GM21367 (cell line): ENCODE measurements at regions not wholly inside any gene's neighbourhood (a gene's known extent, or its start where the extent isn't known, plus 50 kb on each side); places are given as distances from the start of the nearest gene placed in this dataset.
A peak's percentile ranks its signal among the peaks of the same experiment; 100 is the strongest.
"Not testable (repeated sequence)": the region's sequence is repeated elsewhere in the genome, so short reads cannot be mapped to it uniquely, and the experiment has no call there.

Source experiments
- ATAC-seq: cut with Tn5 transposase; IDR thresholded peaks from one replicate; pipeline ENCODE4 v1.9.1; 2021; ENCODE audit not compliant: unreplicated experiment

GRCh38 chr4:14155803-14156202, 528.3 kb upstream of the BOD1L1 start:
- ATAC-seq, result no peak

DNA sequence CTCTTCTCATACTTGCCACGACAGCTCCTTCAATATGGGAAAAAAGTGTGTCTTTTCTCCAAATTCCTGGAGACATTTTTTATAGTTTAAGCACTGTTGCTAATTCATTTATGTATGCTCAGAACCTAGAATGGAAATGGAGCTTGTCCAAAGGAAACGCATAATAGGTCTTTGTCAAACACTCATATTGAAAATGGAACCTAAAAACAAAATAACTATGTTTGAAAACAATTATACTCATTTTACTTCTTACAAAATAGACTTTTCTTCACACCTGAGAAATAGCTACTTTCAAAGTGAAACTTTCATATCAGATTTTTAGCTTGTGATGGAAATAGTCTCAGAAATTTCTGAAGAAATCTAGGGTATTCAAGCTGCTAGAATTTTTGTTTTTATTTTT, 529.7 kb upstream of the BOD1L1 start:
- peak; percentile 44 for ATAC-seq

- peak; percentile 99 for ATAC-seq
Observed at GRCh38 chr4:14165222-14165920, 537.8 kb upstream of the BOD1L1 start.

DNA sequence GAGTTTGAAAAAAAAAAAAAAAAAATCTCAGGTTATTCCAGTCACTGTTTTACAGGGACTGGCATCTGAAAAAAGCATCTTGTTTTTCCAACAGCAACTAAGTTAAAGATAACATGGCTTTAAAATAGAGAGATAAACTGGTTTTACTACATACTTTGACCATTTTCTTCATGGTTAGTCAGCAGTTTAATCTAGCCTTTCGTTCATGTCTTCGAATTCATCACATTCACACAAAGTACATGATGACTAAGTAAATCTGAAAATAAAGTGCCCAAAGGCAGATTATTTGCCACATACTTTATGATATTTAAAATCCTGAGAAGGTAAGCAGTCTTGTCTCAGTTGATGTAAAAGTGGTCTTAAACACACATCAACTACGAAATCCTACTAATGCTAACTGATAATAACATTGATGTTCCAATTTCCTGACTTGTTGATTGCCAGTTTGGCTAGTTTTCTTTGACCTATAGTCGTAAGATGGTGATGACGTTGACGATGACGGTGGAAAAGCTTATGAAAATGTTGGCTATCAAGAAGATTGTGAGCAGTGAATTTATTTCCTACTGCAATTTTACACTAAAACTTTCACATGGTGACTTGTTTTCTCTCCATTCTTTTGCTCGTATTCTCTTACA, 540.5 kb upstream of the BOD1L1 start:
- no peak for ATAC-seq

DNA sequence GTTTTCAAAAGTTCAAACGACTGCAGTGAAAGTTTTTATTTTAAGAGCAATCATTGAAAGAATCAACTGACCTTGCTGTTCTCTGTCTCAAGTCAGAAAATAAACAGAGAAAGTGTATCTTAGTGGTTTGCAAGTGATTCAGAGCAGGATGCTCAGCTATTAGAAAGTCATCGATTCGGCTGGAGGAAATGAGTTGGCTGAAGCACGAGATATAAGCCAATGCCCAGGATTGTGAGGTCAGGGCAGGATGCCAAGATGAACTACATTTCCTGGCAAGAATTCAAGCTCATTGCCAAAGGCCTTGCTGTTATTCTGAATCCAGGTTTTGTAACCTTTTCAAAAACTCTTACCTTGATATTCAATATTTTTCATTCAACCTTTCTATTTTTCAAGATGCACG, 541.4 kb upstream of the BOD1L1 start:
- peak; percentile 54 for ATAC-seq

DNA sequence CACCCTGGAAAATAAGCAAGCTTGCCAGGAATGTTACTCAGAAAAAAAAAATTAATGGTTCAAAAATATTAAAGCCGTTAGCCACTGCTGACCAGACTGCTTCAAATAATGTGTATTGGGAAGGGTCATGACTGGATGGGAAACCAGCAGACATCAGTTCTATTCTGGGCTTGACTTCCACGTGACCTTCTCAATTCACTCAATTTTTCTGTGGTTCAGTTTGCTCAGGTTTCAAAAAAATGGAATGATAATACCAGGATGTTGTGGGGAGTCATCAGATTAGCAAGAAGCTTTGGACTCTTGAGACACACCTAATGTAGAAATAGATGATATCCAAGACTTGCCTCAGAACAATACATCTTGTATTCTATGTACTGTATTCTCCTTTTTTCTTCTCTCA, 541.9 kb upstream of the BOD1L1 start:
- ATAC-seq, result no peak

- ATAC-seq, result not testable (repeated sequence)
Observed at GRCh38 chr4:14169940-14170339, 542.4 kb upstream of the BOD1L1 start.

GRCh38 chr4:14176613-14177012, 549.1 kb upstream of the BOD1L1 start:
- no peak for ATAC-seq

- ATAC-seq, result peak; percentile 87
Observed at GRCh38 chr4:14177987-14178386, 550.5 kb upstream of the BOD1L1 start.

DNA sequence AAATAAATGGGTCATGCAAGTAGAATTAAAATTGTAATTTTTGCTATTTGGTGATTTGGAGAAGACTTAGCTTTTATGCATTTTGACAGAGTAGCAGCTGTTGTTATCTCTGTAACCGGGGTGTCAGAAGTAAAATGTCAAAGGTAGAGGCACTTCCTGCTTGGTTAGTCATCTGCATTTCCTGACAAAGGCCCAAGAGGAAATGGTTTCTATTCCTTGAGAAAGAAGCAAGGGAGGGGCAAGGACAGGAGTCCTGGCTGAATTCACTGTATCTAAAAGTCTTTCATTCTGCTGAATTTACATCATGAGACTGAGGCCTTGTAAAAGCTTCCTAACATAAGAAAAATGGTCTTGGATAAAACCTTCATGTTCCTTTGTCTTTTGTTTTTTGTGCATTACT, 550.9 kb upstream of the BOD1L1 start:
- peak; percentile 58 for ATAC-seq

DNA sequence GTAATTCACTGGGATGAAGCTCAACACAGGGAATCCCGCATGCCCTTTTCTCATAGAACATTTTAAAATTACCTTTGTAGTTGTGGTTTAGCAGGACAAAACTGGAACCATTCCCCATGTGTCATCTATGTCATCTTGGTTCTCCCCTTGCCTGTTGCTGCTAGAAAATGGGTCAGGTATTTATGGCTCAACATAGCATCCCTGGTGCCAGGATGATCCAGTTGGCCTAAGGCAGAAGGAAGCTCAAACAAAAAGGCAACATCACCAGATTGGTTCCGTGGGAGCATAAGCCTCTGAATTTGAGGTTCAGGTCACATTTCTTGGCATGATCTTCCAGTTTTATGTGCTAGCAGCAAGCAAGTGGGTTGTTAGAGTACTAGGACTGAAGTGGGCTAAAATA, 552.6 kb upstream of the BOD1L1 start:
- ATAC-seq, result no peak

GRCh38 chr4:14180983-14181601, 553.6 kb upstream of the BOD1L1 start:
- no peak for ATAC-seq

DNA sequence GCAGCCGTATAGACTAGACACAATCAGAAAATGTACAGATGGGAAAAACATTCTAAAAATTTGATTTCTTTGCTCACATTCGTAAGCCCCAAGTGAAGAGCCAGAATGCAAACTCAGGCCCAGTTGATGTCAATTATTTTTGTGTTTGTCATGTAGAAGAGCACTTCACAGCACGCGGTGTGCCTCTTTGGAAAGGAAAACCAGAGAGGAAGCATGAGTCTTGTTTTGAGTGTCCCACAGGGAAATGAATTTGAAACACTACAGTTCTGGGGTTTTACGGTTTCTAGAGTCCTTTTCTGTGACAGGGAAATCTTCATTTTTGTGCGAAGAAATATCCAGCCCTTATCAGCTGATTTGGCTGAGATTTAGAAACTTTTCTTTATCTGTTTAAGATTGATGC, 554.6 kb upstream of the BOD1L1 start:
- ATAC-seq, result no peak

- ATAC-seq, result no peak
Observed at GRCh38 chr4:14184265-14184664, 556.7 kb upstream of the BOD1L1 start.

DNA sequence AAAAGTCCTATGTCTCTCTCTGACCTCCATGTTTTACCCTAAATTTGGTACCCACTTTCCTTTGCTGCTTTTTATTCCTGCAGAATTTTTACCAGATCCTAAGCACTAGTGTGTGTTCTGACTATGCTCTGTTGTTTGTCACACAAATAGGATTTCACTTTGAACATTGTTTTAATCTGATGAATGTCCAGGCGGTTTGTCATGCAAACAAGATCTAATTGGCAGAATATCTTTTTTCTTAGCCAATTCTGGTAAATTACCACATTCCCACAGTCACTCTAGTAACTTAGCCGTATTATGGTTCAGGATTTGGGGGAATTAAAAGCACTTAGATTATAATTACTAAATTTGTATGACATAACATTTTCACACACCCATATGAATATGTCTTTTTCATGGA, 557.2 kb upstream of the BOD1L1 start:
- ATAC-seq, result no peak

GRCh38 chr4:14188214-14188613, 560.7 kb upstream of the BOD1L1 start:
- no peak for ATAC-seq

GRCh38 chr4:14193601-14194000, 566.1 kb upstream of the BOD1L1 start:
- ATAC-seq, result no peak

DNA sequence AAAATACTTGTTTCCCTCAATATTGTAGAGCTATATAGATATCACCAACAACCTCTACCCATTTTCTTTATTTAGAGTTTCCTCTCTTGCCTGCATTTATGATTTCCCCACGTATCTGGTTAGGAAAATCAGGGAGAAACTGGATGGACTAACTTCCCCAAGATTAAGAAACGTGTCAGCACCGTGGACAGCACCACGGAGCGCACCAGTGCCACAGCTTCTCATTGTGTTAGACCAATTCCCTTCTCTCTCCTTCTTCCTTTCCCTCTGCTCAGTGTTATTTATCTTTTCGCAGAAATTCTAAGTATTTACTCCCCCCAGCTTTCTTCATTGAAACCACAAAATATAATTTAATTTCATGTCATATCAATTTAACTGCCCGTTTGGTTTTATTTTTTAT, 568.6 kb upstream of the BOD1L1 start:
- ATAC-seq, result no peak

DNA sequence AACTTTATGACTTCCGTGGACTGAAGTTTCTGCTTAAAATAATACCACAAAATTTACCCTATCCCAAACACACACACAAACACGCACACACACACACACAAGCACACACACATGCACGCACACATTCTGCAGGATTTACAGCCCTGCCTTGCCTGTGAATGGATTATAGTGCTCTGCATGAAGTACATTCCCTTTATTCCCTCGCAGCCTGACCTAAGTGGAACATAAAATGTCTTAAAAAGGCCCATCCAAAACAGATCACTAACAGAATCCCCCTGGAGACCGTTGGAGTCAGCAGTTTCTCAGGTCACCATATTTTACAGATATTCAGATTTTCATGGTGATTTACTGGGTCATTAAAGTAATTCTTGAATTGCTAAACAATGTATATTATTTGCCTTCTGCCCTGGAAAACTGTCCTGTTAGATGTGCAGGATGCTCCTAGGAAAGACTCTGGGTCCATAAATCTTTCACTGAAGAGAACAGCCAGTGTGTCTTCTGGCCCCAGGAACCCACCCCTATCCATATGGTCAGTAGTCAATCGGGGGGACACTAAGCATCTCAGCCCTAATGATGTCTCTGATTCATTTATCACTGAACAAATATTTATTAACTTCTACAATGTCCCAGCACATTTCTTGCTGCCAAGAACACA, 587.7 kb upstream of the BOD1L1 start:
- ATAC-seq, result no peak

- ATAC-seq, result no peak
Observed at GRCh38 chr4:14217401-14217800, 589.9 kb upstream of the BOD1L1 start.

DNA sequence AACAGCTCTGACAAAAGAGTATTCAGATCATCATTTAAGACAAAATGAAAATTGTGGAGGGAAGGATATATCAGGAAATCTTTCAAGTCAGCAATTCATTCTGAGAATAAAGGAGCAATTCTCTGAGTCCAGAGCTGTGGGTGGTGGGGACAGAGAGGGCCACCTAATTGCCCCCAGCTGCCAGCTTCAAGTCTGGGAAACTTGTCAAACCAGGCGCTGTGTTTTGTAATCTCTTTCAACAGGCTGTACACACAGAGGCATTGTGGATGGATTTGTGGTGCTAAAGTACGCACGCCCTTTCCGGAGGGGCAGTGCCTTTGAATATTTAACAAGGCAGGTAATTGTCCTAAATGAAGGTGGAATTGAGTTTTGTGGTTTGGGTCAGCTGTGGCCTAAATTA, 591.1 kb upstream of the BOD1L1 start:
- no peak for ATAC-seq

DNA sequence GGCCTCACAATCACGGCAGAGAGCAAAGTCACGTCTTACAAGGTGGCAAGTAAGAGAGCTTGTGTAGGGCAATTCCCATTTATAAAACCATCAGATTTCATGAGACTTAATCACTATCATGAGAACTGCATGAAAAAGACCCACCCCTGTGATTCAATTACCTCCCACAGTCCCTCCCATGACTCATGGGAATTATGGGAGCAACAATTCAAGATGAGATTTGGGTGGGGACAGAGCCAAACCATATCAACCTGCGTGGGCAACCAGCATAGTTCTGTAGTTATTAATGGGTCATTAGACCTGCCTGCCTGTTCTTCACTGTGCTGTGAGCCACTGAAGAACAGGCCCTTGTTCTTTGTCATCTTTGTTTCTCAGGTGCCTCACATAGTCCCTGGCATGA, 593.7 kb upstream of the BOD1L1 start:
- no peak for ATAC-seq
